Neural cell (in vitro differentiated cells): ENCODE measurements at regions not wholly inside any gene's neighbourhood (a gene's known extent, or its start where the extent isn't known, plus 50 kb on each side); places are given as distances from the start of the nearest gene placed in this dataset.

Source experiments
- H2AFZ ChIP-seq: fragments of 200-600, 300-800 bp; sonication (generic), shearing (Covaris generic); 2 replicates; pipeline ENCODE4 v1.6.0; 2014; ENCODE audit warnings: low read depth, mild to moderate bottlenecking, antibody characterized with exemption, low read length, moderate library complexity
- H3F3A ChIP-seq: fragments of 200-600 bp; shearing (Covaris generic); 2 replicates; pipeline ENCODE4 v1.6.1; 2016; ENCODE audit warnings: mild to moderate bottlenecking, moderate library complexity, mixed read lengths, antibody characterized with exemption, low read length; ENCODE audit not compliant: insufficient read depth, poor library complexity, severe bottlenecking
- H3K27ac ChIP-seq: fragments of 200-600, 300-800 bp; sonication (generic), shearing (Covaris generic); 2 replicates; pipeline ENCODE4 v1.5.1; 2014; ENCODE audit warnings: mild to moderate bottlenecking, low read length, moderate library complexity
- H3K27me3 ChIP-seq: fragments of 300-800, 200-600 bp; sonication (generic), shearing (Covaris generic); 2 replicates; pipeline ENCODE4 v1.6.0; 2014; ENCODE audit warnings: mild to moderate bottlenecking, low read depth, low read length, moderate library complexity; ENCODE audit not compliant: insufficient read depth
- H3K36me3 ChIP-seq: fragments of 300-800, 200-600 bp; sonication (generic), shearing (Covaris generic); 2 replicates; pipeline ENCODE4 v1.5.1; 2014; ENCODE audit warnings: mild to moderate bottlenecking, antibody characterized with exemption, low read length, moderate library complexity; ENCODE audit not compliant: insufficient read depth
- H3K4me2 ChIP-seq: fragments of 300-800, 200-600 bp; sonication (generic), shearing (Covaris generic); 2 replicates; pipeline ENCODE4 v1.6.0; 2014; ENCODE audit warnings: mild to moderate bottlenecking, low read length
- H3K4me3 ChIP-seq: fragments of 300-800, 200-600 bp; sonication (generic), shearing (Covaris generic); 2 replicates; pipeline ENCODE4 v1.5.1; 2014; ENCODE audit warnings: mild to moderate bottlenecking, low read length, moderate library complexity
- H3K79me2 ChIP-seq: fragments of 200-600 bp; shearing (Covaris generic); replicated peaks from 2 replicates; pipeline ENCODE4 v1.6.0; 2014; ENCODE audit warnings: mild to moderate bottlenecking, low read length, moderate library complexity; ENCODE audit not compliant: insufficient read depth
- H3K9ac ChIP-seq: fragments of 300-800, 200-600 bp; sonication (generic), shearing (Covaris generic); 2 replicates; pipeline ENCODE4 v1.6.1; 2016; ENCODE audit warnings: mild to moderate bottlenecking, low read length, mixed read lengths
- H3K9me2 ChIP-seq: fragments of 200-600 bp; shearing (Covaris generic); 2 replicates; pipeline ENCODE4 v1.6.1; 2016; ENCODE audit warnings: mild to moderate bottlenecking, low read length, mixed read lengths; ENCODE audit not compliant: insufficient read depth
- H3K9me3 ChIP-seq: fragments of 200-600, 300-800 bp; sonication (generic), shearing (Covaris generic); 2 replicates; pipeline ENCODE4 v1.6.1; 2016; ENCODE audit warnings: mild to moderate bottlenecking, mixed run types, low read length, moderate library complexity, mixed read lengths
- H4K20me1 ChIP-seq: fragments of 200-600 bp; shearing (Covaris generic); 2 replicates; pipeline ENCODE4 v1.6.1; 2016; ENCODE audit warnings: mild to moderate bottlenecking, mixed run types; ENCODE audit not compliant: insufficient read depth
- CTCF ChIP-seq: fragments of 450-650 bp; IDR thresholded peaks from 2 replicates; pipeline ENCODE4 v1.5.1; 2014; ENCODE audit warnings: antibody characterized with exemption, mild to moderate bottlenecking, moderate library complexity; ENCODE audit not compliant: poor library complexity, severe bottlenecking
- EZH2 ChIP-seq: fragments of 200-600, 300-800 bp; shearing (Covaris generic), sonication (generic); IDR thresholded peaks from 2 replicates; pipeline ENCODE4 v1.6.1; 2014; ENCODE audit warnings: antibody characterized with exemption, low read length, borderline replicate concordance, mild to moderate bottlenecking; ENCODE audit not compliant: insufficient read depth, poor library complexity, severe bottlenecking
- RAD21 ChIP-seq: fragments of 450-650 bp; conservative IDR thresholded peaks from 2 replicates; pipeline ENCODE4 v1.6.1; 2014; ENCODE audit warnings: antibody characterized with exemption, mild to moderate bottlenecking, moderate library complexity
- REST ChIP-seq: IDR thresholded peaks from 2 replicates; pipeline ENCODE4 v1.6.1; 2012; ENCODE audit warnings: borderline replicate concordance
- SMC3 ChIP-seq: fragments of 450-650 bp; conservative IDR thresholded peaks from 2 replicates; pipeline ENCODE4 v1.6.1; 2014; ENCODE audit warnings: antibody characterized with exemption, mild to moderate bottlenecking, moderate library complexity; ENCODE audit not compliant: poor library complexity
- TAF1 ChIP-seq: IDR thresholded peaks from 2 replicates; pipeline ENCODE4 v1.6.1; 2012; ENCODE audit warnings: low read depth

GRCh38 chr6:15953152-15953880, 175.6 kb upstream of the MYLIP start:
- H3K4me2 ChIP-seq: no peak overlapping the region
- no peaks in the 10 kb centered on the region for H4K20me1 ChIP-seq
- H3K4me3 ChIP-seq: no peak overlapping the region
- no peaks in the 10 kb centered on the region for H3K36me3 ChIP-seq
- TF ChIP-seq TAF1 (no peak), REST (no peak), SMC3 (no peak)
- no peaks in the 10 kb centered on the region for H3K27me3 ChIP-seq
- no peaks in the 10 kb centered on the region for H3K9me2 ChIP-seq
- H3K27ac ChIP-seq: no peak overlapping the region
- H3K79me2 ChIP-seq: no peaks in the 10 kb centered on the region
- no peak overlapping the region for H3K9ac ChIP-seq
- no peaks in the 10 kb centered on the region for H3F3A ChIP-seq
- H2AFZ ChIP-seq: no peak overlapping the region
- no peaks in the 10 kb centered on the region for H3K9me3 ChIP-seq

- no peaks in the 10 kb centered on the region for H3K36me3 ChIP-seq
- H3K9me2 ChIP-seq: no peaks in the 10 kb centered on the region
- H3K9ac ChIP-seq: no peak overlapping the region
- H3F3A ChIP-seq: no peaks in the 10 kb centered on the region
- H4K20me1 ChIP-seq: no peaks in the 10 kb centered on the region
- no peak overlapping the region for H3K4me3 ChIP-seq
- TF ChIP-seq RAD21 (no peak), REST (no peak), CTCF (no peak), EZH2 (no peak)
- H3K27ac ChIP-seq: no peak overlapping the region
- no peaks in the 10 kb centered on the region for H3K9me3 ChIP-seq
- H3K4me2 ChIP-seq: no peak overlapping the region
- no peak overlapping the region for H2AFZ ChIP-seq
- H3K27me3 ChIP-seq: no peaks in the 10 kb centered on the region
- H3K79me2 ChIP-seq: no peaks in the 10 kb centered on the region
Measured at GRCh38 chr6:15952231-15953151, 176.4 kb upstream of the MYLIP start.
